GM20000 (cell line): ENCODE measurements at regions not wholly inside any gene's neighbourhood (a gene's known extent, or its start where the extent isn't known, plus 50 kb on each side); places are given as distances from the start of the nearest gene placed in this dataset.
A peak's percentile ranks its signal among the peaks of the same experiment; 100 is the strongest.

Experiments
- DNase-seq: peaks from one replicate; pipeline ENCODE4 v3.0.0; 2012; ENCODE audit warnings: low spot score
- CTCF ChIP-seq: IDR thresholded peaks from 2 replicates; pipeline ENCODE4 v1.5.1; 2012; ENCODE audit warnings: mild to moderate bottlenecking, control low read depth; ENCODE audit errors: extremely low read depth, missing control alignments

- no peak for TF ChIP-seq CTCF
- DNase-seq = no peak
These were observed 1003.0 kb downstream of the TTLL7 start for GRCh38 chr1:82995951-82996350.

DNA sequence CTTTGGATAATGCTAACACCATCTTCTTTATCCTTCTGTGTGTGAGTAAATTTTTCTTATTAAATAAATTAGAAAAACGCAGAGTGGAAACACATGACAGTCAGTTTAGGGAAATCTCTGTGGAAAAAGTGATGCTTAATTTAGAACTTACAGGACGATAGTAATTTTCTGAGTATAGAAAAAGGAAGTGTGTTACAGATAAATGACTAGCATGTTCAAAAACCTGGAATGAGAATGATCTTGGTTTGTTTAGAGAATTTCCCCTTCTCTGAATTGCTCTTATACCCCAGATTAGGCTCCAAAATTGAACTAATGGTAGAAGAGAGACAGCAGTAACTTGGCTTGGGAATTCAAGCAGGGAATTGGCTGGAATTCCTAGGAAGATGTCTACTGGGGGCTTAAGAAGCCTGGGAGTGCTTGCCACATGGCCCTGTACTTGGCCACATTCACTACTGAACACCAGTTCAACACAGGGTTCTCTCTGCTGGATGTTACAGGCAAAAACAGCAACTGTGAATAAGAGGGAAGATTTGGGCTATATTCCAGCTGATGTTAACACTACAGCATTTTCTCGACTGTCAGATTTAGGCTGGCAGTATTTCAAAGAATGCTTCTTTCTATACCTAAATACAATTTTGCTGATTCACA is 1004.2 kb downstream of the TTLL7 start:
- TF ChIP-seq CTCF = no peak
- no peak for DNase-seq

GRCh38 chr1:82991569-82991968 is 1007.4 kb downstream of the TTLL7 start:
- DNase-seq = no peak
- no peak for TF ChIP-seq CTCF

DNA sequence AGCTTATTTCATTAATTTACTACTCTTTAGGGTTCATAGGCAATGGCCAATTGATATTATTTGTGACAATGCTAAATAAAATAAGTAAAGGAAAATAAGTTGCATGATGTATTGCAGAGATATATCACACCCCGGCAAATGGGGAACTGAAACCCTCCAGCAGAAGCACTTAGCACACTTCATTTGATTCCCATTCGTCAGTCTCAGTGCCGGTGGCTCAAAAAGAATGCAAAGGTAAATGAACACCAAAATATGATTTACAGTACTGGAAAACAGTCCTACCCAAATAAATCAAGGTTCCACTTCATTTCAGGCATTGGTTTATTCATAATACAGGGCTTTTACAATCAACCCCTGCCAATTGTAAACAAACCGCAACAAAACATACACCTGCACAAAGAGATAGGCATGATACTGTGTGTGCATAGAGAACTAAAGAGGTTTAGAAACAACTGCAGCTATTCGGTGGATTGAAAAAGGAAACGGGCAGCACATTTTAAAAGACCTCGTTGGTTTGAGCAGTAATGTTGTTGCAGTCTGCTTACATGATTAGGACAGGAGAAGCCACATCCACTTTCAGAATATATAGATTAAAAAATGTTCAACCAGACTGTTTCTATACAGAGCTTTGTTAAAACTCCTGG is 1019.2 kb downstream of the TTLL7 start:
- TF ChIP-seq CTCF = no peak
- DNase-seq = peak; percentile 32

GRCh38 chr1:82978461-82979324 is 1020.2 kb downstream of the TTLL7 start:
- no peak for TF ChIP-seq CTCF
- no peak for DNase-seq

GRCh38 chr1:82972841-82973553 is 1025.9 kb downstream of the TTLL7 start:
- DNase-seq = no peak
- no peak for TF ChIP-seq CTCF

- DNase-seq = no peak
- TF ChIP-seq CTCF = no peak
These were observed 1029.6 kb downstream of the TTLL7 start for GRCh38 chr1:82969340-82969739.
